HG03025 (cell line): ENCODE measurements at regions not wholly inside any gene's neighbourhood (a gene's known extent, or its start where the extent isn't known, plus 50 kb on each side); places are given as distances from the start of the nearest gene placed in this dataset.
A peak's percentile ranks its signal among the peaks of the same experiment; 100 is the strongest.

Experiments
- ATAC-seq: cut with Tn5 transposase; IDR thresholded peaks from one replicate; pipeline ENCODE4 v1.9.1; 2021; ENCODE audit warnings: mild to moderate bottlenecking, moderate library complexity; ENCODE audit not compliant: unreplicated experiment, low FRiP score

DNA sequence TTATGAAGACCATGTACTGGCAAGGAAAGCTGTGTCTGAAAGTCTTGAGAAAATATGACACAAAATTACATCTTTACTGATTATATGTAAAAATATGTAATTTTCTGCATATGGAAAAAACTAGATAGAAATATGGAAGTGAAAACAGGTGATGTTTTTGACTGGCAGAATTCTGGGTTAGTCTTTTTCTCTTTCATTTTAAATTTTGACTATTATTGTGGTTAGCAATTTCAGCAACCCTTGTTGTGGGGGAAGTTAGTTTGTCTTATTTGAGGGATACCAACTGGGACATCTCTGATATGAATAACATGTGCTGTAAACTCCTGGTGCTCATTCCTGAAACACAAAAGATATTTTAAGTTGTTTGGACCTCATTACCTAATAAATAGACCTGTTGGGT, 49.9 kb upstream of the CPEB2 start:
- peak; percentile 71 for ATAC-seq
